Cardiac septum (tissue), 1 donor: ENCODE measurements at regions not wholly inside any gene's neighbourhood (a gene's known extent, or its start where the extent isn't known, plus 50 kb on each side); places are given as distances from the start of the nearest gene placed in this dataset.
"Not testable (repeated sequence)": the region's sequence is repeated elsewhere in the genome, so short reads cannot be mapped to it uniquely, and the experiment has no call there.

ENCODE experiments used
- DNase-seq: peaks from one replicate; pipeline ENCODE4 v3.0.0-alpha.2; 2020; ENCODE audit warnings: low spot score
- intact Hi-C: fragments of 100-400 bp; cut with DNase I; formaldehyde crosslinking; loops from one replicate; pipeline ENCODE4 v1.14.0; 2022
- donor health status: DM: no; HTN: no; CAD: no.

- intact Hi-C loops, DNase-seq: not testable (repeated sequence)
Observed at GRCh38 chr16:29355339-29356059, 51.0 kb downstream of the NPIPB11 start.

GRCh38 chr16:29354449-29354848 lies 52.1 kb downstream of the NPIPB11 start:
- DNase-seq, intact Hi-C loops: not testable (repeated sequence)

GRCh38 chr16:29352617-29352999 lies 53.9 kb downstream of the NPIPB11 start:
- intact Hi-C loops, DNase-seq: not testable (repeated sequence)

GRCh38 chr16:29351970-29352616 lies 54.4 kb downstream of the NPIPB11 start:
- intact Hi-C loops, DNase-seq: not testable (repeated sequence)

GRCh38 chr16:29351271-29351969 lies 55.1 kb downstream of the NPIPB11 start:
- intact Hi-C loops, DNase-seq: not testable (repeated sequence)

GRCh38 chr16:29349966-29350365 lies 56.5 kb downstream of the NPIPB11 start:
- DNase-seq, intact Hi-C loops: not testable (repeated sequence)

GRCh38 chr16:29348748-29349147 lies 57.8 kb downstream of the NPIPB11 start:
- intact Hi-C loops, DNase-seq: not testable (repeated sequence)

GRCh38 chr16:29348123-29348690 lies 58.3 kb downstream of the NPIPB11 start:
- DNase-seq, intact Hi-C loops: not testable (repeated sequence)

- intact Hi-C loops, DNase-seq: not testable (repeated sequence)
Observed at GRCh38 chr16:29346796-29347580, 59.5 kb downstream of the NPIPB11 start.

GRCh38 chr16:29346203-29346602 lies 60.3 kb downstream of the NPIPB11 start:
- intact Hi-C loops, DNase-seq: not testable (repeated sequence)

- intact Hi-C loops, DNase-seq: not testable (repeated sequence)
Observed at GRCh38 chr16:29342937-29343336, 63.6 kb downstream of the NPIPB11 start.

GRCh38 chr16:29340779-29341438 lies 65.6 kb downstream of the NPIPB11 start:
- intact Hi-C loops, result not testable (repeated sequence)

GRCh38 chr16:29340235-29340634 lies 66.3 kb downstream of the NPIPB11 start:
- intact Hi-C loops, result not testable (repeated sequence)

More at GRCh38 chr16:29340779-29341438, 65.6 kb downstream of the NPIPB11 start:
- DNase-seq, result not testable (repeated sequence)

GRCh38 chr16:29338821-29339700 lies 67.5 kb downstream of the NPIPB11 start:
- DNase-seq, intact Hi-C loops: not testable (repeated sequence)

More at GRCh38 chr16:29340235-29340634, 66.3 kb downstream of the NPIPB11 start:
- DNase-seq, result not testable (repeated sequence)

- DNase-seq, intact Hi-C loops: not testable (repeated sequence)
Observed at GRCh38 chr16:29337385-29337901, 69.1 kb downstream of the NPIPB11 start.

GRCh38 chr16:29335549-29335846 lies 71.0 kb downstream of the NPIPB11 start:
- intact Hi-C loops, DNase-seq: not testable (repeated sequence)

- DNase-seq, intact Hi-C loops: not testable (repeated sequence)
Observed at GRCh38 chr16:29334776-29335548, 71.5 kb downstream of the NPIPB11 start.
